CD4-positive, alpha-beta T cell treated with Interleukin-4 for 1 hour (primary cell): ENCODE measurements at regions not wholly inside any gene's neighbourhood (a gene's known extent, or its start where the extent isn't known, plus 50 kb on each side); places are given as distances from the start of the nearest gene placed in this dataset.

ENCODE experiments used
- DNase-seq, 2 donors: peaks; one replicate each; pipeline ENCODE4 v3.0.0-alpha.2; 2020 to 2022

DNA sequence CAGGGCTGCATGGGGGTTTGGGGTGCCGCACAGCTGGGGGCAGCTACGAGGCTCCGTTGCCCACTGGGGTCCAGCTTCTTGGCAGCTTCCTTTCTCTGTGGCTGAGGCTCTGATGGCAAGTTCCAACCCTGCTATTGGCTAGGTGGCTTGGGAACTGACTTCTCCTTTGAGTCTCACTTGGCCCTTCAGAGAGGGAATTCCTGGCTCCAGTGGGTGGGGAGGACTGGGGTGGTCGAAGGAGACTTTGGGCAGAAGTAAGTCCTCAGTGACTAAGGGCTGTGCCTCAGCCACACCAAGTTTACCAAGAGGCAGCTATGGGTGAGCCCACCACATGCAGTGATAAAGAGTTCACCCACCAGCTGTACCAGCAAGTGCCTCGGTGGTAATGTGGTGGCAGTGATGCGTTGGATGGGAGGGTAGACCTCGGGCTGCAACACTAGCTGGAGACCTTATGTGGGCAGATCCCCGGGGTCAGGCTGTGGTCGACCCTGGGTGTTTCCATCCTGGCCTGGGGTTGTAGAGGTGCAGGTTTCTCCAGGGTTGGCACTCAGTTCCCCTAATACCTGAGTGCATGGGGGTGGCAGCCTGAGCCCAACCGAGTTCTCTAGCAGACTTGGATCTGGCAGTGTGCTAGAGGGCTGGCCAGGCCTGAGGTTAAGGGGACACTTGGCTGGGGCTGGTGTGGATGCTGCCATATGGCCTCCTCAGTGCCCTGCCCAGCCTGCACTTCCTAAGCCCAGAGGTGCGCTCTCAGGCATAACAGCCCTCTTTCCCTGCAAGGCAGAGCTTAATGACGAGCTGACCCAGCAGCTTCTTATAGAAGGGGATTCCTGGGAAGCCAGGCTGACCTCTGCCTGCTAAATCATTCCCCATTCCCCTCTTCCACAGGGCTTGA, 197.0 kb upstream of the CADM1 start:
- no peak for DNase-seq

DNA sequence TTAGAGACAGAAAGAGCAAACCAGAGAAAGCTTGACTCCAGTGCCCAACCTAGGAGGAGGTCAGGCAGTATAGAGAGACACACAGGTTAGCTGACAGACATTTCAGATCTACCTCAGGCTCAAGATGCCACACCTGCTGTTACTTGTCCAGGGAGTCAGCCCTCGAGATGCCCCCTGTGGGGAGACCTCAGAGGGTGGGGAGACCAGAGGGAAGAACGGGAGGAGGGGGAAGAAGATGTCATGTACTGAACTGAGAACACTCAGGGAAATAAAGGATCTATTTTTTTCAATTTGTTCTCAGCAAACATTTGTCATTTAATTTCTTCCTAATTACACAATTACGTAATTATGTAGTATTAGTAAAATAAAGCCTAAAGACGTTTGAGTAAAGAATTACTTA, 196.3 kb upstream of the CADM1 start:
- no peak for DNase-seq

DNA sequence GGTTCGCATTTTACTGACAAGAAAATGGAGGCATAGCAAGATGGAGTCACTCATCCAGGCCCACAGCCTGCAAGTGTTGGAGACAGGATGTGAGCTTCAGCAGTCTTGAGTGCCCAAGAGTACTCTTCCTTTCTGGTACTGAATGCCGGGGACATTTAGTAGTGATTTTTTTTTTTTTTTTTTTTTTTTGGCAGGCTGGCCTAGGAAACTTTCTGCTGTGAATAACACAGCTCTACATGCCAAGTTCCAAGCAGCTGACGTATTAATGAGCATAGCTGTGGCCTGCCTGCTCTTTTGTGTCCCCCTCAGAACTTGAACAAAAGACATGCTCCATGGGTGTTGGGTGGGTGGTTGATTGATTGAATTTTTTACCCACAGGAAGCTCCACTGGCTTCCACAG, 195.5 kb upstream of the CADM1 start:
- DNase-seq = no peak

DNA sequence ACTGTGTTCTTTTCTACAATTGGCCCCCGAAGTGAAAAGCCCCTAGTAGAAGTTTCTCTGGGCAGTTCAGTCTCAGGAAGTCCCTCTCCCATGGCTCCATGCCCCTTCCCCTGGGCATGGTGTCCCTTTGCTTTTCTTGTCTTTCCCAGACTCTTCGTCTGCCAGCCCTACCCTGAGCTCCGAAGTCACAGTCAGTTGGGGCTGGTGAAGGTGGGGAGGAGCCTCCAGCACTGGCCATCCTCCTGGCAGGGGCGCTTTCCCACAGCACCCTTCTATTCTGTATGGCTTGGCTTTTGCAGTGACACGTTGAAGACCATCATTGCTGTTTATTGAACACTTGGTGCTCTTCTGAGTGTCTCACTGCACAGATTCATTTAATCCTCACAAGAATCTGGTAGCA, 195.1 kb upstream of the CADM1 start:
- no peak for DNase-seq

DNA sequence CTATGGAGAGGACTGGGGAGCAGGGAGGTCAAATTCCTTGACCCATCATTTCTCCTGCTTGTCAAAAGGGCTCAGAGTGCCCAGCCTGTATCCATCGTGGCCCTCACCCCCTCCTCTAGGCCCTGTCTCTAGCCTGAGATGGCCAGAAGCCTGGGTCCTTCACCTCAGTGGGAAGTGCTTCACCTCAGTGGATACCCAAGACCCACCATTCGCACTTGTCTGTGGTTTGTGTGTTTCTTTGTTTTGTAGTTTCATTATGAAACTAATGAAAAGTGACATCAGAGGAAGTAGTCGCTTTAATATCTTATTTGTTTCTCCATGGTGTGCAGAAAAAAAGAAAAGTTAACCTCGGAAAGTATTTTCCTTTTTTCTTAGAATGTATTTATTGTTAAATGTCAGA, 194.0 kb upstream of the CADM1 start:
- no peak for DNase-seq

DNA sequence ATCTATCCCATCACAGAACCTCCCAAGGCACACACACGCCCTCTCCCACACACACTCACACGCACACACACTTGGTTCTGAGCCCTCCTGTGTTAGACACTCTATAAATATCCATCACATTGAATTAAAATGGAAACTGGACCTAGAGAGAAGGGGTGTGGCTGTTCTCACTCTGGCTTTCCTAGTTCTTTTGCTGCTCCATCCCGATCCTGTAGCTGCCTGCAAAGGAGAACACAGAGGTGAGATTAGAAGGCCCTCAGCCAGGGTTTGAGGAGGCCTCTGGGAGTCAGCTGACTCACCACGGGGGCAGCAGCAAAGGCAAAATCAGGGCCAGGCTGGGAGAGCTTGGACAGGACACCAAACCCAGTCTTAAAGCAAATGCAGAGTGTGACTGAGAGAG, 192.3 kb upstream of the CADM1 start:
- DNase-seq = no peak

DNA sequence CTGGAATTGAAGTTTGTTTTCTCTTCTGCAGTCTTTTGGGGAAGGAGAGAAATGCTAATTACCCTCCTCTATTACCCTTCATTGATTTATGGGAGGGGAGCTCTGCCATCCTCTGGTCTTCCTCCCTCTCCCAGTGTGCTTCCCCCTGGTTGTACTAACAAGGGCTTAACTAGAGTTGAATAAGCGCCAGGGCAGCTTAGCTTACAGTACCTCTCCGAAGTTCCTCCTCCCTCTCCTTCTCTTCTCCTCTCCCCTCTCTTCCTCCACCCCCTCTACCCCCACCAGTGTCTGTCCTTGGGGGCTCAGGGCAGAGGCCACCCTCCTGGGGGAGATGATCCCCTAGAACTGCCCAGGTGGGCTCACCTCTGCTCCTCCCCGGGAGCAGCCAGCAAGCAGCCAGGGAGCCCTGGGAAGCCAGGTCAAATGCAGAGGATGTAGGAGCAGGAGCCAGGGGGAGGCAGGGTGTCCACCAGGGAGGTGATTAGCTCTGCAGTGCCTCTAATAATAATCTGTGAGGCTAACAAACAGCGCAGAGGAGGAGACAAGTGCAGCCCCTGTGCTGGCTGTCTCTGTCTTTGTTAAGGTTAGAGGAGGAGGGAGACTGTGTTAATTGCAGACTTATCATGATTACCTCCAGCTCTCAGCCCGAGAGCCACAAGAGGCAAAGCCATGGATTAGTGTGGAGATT, 191.6 kb upstream of the CADM1 start:
- DNase-seq = no peak

DNA sequence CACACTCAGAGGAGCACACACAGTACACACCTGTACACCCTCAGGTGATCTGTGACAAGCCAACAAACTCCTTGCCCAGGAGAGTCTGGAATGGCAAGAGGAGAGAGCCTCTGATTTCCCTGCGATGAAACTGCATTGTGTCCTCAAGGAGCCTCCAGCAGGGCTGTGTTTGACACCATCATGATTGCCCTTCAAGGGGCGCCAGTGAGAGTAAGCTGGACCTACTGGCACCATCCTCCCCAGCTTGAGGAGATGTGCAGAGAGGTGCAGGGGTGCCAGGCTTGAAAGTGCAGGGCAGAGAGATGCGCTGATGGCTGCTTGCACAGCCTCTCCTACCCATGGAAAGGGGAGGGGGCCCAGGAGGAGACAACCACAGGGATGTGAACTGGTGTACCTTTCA, 188.8 kb upstream of the CADM1 start:
- DNase-seq = no peak

DNA sequence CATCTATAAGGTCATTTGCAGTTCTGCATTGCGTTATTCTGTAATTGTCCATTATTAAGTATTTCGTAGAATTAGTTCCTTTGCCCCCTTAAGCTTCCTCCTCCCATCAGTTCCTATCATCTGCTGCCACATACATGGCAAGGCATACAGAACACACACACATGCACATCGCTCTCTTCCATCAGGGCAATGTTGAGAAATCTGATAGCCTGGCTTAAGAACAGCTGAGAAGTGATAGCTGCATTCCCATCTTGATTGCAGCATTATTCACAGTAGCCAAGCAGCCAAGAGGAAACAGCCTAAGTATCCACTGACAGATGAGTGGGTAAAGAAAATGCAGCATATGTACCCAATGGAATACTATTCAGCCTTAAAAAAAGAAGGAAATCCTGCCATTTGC, 186.8 kb upstream of the CADM1 start:
- DNase-seq = no peak

DNA sequence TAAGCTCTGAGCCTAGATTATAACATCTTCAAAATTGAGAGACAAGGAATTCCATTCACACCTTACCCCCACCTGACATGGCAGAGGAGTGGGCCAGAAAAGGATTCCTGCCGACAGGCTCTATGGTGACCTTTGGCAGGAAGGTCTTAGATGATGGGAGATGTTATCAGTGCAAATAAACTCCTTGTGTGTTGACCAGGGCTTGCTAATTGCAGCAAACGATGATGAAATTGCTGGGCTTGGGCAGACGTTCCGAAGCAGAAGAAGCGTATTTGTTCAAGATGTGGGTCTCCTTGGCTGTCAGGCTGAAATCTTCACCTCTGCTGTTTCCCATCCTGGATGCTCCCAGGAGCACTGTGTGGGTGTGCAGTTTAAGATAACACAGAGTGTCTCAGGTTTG, 183.7 kb upstream of the CADM1 start:
- DNase-seq = no peak

DNA sequence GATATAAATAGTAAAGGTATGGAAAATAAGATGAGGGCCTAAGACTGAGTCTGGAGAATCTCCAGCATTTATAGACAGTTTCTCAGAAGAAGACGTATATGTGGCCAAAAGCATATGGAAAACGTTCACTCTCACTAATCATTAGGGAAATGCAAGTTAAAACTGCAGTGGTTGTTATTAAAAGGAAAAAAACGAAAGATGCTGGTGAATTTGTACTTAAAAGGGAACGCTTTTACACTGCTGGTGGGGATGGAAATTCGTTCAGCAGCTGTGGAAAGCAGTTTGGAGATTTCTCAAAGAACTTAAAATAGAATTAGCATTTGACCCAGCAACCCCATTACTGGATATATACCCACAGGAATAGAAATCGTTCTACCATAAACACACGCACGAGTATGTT, 180.5 kb upstream of the CADM1 start:
- DNase-seq = no peak

DNA sequence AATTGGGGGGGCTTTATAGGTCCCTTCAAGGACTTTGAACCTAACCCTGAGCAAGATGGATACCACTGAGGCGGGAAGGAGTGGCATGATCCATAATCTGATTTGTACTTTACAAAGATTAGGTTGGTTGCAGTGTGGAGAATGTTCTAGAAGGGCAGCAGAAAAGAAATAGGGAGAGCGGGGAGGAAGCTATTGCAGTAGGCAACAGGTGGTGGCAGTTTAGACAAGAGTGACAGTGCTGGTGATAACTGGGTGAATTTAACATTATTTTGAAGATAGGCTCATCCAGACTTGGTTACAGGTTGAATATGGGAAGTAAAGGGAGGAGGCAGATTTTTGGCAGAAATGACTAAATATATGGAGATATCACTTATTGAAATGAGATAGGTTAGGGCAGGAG, 179.9 kb upstream of the CADM1 start:
- no peak for DNase-seq

DNA sequence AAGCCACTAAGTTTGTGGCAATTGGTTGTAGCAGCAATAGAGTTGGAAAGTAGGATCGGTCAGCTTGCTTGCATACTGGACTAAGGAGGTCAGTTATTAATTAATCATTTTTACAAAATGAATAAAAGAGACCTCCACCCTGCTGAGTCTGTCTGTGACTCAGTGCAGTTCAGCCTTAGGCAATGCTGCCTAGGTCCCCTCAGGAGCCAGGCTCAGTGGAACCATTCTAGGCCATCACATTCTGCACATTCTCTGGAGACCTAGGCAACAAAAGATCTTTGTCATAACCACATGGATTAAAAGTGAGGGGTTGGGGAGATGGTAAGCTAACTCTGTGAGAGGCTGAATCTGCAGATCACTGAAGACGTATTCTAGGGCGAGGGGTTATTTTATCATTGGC, 178.7 kb upstream of the CADM1 start:
- DNase-seq = no peak

DNA sequence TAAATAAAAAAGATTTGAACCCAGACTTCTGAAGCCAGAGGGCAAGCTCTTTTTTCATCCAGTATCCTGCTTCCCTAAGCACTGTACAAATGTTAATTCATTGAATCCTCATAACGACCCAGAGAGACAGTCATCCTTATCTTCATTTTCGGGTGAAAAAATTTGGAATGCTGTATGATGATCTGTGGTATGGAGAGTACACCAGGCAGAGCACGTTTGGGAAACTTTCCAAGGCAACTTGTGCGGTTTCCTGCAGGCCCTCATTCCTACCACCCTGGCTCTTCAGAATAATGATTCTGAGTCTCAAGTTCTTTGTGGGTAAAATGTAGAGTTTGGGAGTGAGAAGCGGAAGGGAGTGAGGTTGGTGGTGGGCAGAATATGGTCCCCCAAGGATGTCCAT, 177.9 kb upstream of the CADM1 start:
- no peak for DNase-seq

DNA sequence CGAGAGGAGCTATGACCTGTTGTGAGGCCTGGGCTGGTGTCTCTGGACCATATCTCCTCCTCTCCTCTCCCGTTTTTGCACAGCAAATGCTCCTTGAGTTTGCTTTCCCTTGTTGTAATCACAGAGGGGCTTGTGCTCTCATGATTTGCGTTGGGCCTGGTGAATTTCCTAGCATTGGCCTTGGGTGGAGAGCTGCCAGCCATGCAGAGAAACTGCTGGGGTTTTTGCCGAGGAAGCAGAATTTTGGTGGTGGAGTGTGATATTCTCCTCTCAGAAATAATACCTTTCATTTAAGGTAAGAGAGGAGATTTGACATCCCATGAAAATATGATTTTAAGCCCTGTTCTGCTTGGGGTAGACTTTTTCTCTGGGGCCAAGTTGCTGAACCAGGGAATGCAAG, 175.7 kb upstream of the CADM1 start:
- no peak for DNase-seq

DNA sequence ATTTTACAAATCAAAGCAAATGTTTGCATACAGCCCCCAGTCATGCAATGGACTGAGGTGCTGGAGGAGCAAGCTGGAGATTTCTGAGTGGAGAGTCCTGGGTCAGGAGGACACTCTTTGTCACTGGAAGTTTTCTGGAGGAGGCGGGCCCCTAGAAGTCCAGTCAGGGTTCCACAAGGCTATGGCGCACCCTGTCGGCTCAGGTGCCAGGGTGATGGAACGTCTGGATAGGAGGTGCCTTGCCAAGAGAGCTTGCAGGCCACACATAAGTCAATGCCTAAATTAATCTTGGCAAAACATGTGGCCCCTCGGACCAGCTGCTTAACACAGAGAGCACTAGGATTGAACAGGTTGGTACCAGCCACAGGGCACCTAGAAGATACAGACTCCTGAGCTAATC, 174.7 kb upstream of the CADM1 start:
- no peak for DNase-seq

DNA sequence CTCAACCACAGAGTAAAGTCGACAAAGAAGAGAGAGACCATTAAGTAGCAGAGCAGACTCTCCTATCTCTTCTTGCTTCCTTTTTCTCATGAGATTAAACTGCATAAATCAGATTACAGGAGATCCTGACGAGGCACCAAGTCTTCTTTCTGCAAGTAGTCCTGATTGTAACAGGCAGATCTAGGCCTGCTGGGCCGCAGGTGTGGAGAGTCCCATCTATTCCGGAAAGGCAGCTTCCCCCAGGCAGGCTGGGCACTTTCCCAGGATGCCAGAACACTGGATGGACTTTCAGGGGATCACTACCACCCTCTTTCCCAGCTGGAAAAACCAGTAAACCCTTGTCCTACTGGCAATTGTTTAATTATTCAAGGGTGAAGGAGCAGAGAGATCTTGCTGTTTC, 173.0 kb upstream of the CADM1 start:
- no peak for DNase-seq

DNA sequence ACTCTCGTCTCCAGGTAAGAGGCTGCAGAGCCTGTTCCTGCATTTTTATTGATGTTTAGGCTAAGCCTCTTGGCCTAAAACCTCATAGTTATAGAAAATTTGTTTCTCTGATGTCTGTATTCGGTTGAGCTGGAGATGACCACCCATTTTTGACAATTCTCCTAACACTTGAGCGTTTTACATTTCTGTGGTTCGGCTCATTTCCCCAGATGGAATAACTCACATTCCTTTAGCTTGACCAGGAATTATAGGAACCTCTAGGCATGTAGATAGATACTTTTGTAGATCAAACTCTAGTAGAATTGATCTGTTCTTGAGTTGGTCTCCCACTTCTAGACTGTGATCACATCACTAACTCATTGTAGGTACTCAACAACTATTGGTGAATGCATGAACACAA, 172.6 kb upstream of the CADM1 start:
- DNase-seq = no peak

DNA sequence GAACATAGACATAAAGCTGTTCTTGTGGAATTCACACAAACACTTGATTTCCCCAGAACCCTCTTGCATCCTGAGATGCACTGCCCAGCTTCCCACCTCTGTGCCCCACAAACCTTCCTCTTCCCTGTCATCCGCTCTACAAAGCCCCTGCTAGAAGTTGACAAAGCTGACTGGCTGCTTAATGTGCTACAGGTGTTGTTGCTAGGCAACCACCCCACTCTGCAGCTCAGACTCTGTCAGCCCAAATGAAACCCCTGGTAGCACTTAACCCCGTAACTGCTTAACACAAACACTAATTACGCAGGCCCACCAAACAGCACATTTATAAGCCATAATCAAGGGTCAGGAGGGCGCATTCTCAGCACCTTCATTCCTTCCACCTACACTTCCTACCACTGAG, 172.0 kb upstream of the CADM1 start:
- DNase-seq = no peak

DNA sequence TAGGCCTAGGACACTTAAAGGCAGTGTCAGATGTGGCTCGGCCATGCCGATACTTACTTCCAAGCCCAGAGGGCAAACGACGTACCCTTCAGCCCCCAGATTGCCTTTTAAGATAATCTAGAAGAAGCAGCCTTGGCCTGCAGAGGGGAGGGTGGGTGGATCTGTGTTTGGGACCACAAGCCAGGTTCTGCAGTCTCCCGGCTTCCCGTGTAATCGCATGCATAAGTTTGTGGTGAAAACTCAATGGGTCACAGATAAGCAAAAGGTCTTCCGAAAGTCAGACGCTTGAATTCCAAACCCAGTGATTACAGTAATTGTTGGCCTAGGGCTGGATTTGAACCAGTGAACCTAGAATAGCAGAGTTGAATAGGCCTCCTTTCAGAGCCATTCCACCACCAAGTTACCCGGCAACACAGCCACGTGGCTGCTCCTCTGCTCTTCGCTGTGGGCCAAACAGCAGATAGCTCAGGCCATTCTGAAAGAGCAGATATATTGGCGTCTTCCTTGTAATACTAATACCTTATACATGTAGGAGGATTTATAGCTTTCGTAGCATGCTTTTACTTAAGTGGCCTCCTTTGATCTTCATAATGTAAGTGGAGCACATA, 170.8 kb upstream of the CADM1 start:
- no peak for DNase-seq

DNA sequence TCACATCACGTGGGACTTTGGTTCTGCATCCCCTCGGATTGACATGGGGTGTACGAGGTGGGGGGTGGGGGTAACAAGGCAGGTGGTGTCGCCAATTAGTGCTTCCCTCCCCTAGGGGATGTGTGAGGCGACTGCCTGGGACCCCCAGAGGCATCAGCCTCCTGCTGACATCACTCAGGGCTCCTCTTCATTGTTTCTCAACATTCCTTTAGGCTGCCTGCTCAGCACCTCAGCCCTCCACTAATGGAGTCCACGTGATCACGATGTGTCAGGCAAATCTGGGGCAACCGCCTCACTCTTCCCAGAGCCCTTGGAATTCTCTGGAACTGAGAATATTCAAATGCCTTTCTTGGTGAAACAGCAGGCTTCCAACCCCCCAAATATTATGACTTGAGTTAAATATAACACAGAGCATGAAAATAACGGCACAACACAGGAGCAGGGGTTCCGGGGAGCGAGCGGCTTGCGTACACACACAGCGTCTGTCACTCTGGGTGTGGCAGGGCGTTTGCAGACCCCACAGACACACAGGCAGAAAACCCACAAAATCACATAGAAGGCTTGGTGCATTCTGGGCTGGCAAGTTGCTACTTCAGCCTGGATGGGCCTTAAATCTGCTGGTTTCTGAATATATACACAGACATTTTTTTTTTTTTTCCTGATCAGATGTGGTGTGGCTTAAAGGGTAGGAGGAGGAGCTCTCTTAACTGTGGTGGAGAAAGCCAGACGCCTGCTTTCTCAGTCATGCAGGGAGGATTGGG, 170.1 kb upstream of the CADM1 start:
- no peak for DNase-seq

DNA sequence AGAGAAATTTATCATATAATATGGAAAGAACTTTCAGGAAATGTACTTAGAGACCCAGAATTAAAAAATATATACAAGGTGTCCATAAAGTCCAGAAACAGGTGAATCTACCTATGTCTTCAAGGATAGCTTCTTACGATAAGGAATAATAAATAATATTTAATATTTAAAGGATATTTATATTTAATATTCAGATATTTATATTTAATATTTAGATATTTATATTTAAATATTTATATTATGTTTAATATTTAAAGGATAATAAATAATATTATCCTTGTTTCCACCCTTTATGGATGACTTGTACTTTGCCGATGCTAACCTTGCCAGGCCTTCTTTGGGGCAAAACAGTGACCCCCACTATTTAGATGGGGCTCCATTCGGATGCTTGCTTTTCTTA, 169.5 kb upstream of the CADM1 start:
- DNase-seq = no peak

DNA sequence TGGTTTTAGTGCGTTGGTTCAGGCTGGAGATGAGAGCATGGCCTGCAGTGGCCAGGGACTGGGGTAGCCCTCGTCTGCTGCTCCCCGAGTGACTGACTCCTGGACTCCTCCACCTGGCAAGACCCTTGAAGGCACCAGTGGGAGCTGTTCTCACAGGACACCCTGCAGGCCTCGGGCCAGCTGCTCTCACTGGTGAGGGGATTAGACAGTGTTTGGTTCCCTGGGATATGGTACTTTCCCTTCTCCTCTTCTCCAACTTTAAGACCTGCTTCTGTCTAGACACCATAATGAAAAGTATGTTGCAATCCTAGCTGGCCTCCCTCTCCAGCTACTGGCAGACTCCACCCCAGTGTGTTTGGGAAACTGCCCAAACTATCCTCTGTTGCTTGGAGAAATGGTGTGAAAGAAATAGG, 168.8 kb upstream of the CADM1 start:
- no peak for DNase-seq

DNA sequence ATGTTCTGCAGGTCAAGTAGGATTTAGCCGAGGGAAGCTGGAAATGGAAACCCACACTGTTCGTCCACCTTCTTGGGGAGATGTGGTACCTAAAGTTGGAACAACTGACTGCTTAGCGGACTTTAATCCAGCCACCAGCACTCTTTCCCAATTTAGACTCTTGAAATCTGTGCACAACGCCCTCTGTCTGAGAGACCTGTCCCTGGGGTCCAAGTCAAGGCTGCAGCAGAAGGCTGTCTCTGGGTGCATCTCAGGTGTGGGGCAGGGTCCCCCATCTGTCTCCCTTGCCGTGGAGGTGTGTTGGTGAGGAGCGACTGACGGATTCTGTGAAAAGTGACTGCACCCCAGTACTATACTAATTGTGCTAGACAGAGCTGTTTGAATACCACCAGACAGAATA, 168.2 kb upstream of the CADM1 start:
- DNase-seq = no peak
